Hepatocyte (in vitro differentiated cells): ENCODE measurements at regions not wholly inside any gene's neighbourhood (a gene's known extent, or its start where the extent isn't known, plus 50 kb on each side); places are given as distances from the start of the nearest gene placed in this dataset.

Source experiments
- CTCF ChIP-seq: fragments of 200-600 bp; sonication (generic); IDR thresholded peaks from 2 replicates; pipeline ENCODE4 v1.5.1; 2016; ENCODE audit warnings: antibody characterized with exemption, mild to moderate bottlenecking; ENCODE audit not compliant: poor library complexity
- EZH2 ChIP-seq: fragments of 200-600 bp; sonication (generic); IDR thresholded peaks from 2 replicates; pipeline ENCODE4 v1.6.1; 2016; ENCODE audit warnings: antibody characterized with exemption, mild to moderate bottlenecking, borderline replicate concordance

DNA sequence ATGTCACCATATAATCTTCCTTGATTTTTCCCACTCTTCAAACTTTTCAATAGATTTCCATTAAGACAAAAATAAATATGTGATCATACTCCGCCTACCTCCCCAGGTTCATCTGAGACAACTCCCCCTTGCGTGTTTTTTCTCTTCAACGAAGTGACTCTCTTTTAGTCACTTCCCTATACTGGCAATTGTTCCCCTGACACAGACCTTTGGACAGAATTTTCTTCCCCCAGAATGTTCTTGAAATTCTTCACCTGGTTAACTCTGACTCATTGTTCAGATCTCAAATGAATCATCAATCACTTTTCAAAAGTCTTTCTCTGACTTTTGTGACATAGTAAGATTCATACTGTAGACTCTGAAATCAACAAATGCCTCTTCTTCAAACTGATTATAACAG lies 727.3 kb upstream of the LMO3 start:
- no peak for TF ChIP-seq CTCF
- TF ChIP-seq EZH2 = no peak
